Neural progenitor cell (in vitro differentiated cells): ENCODE measurements at regions not wholly inside any gene's neighbourhood (a gene's known extent, or its start where the extent isn't known, plus 50 kb on each side); places are given as distances from the start of the nearest gene placed in this dataset.

Source experiments
- DNase-seq: peaks from one replicate; pipeline ENCODE4 v3.0.0-alpha.2; 2016; ENCODE audit warnings: low spot score
- H2AFZ ChIP-seq: fragments of 200-600 bp; sonication (generic); replicated peaks from 2 replicates; pipeline ENCODE4 v1.6.1; 2016; ENCODE audit warnings: antibody characterized with exemption
- H3F3A ChIP-seq: fragments of 200-600 bp; sonication (generic); 2 replicates; pipeline ENCODE4 v1.6.1; 2016; ENCODE audit warnings: antibody characterized with exemption, low read depth
- H3K27ac ChIP-seq: fragments of 200-600 bp; sonication (generic); 2 replicates; pipeline ENCODE4 v1.5.1; 2016; ENCODE audit warnings: mild to moderate bottlenecking
- H3K27me3 ChIP-seq: fragments of 200-600 bp; sonication (generic); 2 replicates; pipeline ENCODE4 v1.6.1; 2016; ENCODE audit warnings: mild to moderate bottlenecking, moderate library complexity
- H3K36me3 ChIP-seq: fragments of 200-600 bp; sonication (generic); 2 replicates; pipeline ENCODE4 v1.5.1; 2016
- H3K4me1 ChIP-seq: fragments of 200-600 bp; sonication (generic); 2 replicates; pipeline ENCODE4 v1.6.1; 2016; ENCODE audit warnings: mixed run types
- H3K4me2 ChIP-seq: fragments of 200-600 bp; sonication (generic); 2 replicates; pipeline ENCODE4 v1.6.1; 2016
- H3K4me3 ChIP-seq: fragments of 200-600 bp; sonication (generic); 2 replicates; pipeline ENCODE4 v1.5.1; 2016
- H3K79me2 ChIP-seq: fragments of 200-600 bp; sonication (generic); 2 replicates; pipeline ENCODE4 v1.6.1; 2016; ENCODE audit warnings: low read depth
- H3K9ac ChIP-seq: fragments of 200-600 bp; sonication (generic); 2 replicates; pipeline ENCODE4 v1.6.1; 2016
- H3K9me3 ChIP-seq: fragments of 200-600 bp; sonication (generic); 2 replicates; pipeline ENCODE4 v1.5.1; 2016; ENCODE audit warnings: low read depth
- H4K20me1 ChIP-seq: fragments of 200-600 bp; sonication (generic); 2 replicates; pipeline ENCODE4 v1.6.1; 2016; ENCODE audit warnings: low read depth
- H3K27ac Mint-ChIP-seq: 3 replicates; pipeline ENCODE4 v1.8.0; 2021; ENCODE audit warnings: mixed read lengths
- H3K27me3 Mint-ChIP-seq: 2 replicates; pipeline ENCODE4 v1.8.0; 2022; ENCODE audit warnings: low read depth, mild to moderate bottlenecking, inconsistent platforms, moderate library complexity, mixed read lengths; ENCODE audit not compliant: insufficient read depth
- H3K36me3 Mint-ChIP-seq: 3 replicates; pipeline ENCODE4 v1.8.0; 2021; ENCODE audit warnings: mixed read lengths
- H3K4me1 Mint-ChIP-seq: 3 replicates; pipeline ENCODE4 v1.8.0; 2021; ENCODE audit warnings: mixed read lengths
- H3K4me3 Mint-ChIP-seq: 3 replicates; pipeline ENCODE4 v1.8.0; 2021; ENCODE audit warnings: mild to moderate bottlenecking, moderate library complexity, mixed read lengths
- H3K9me3 Mint-ChIP-seq: 3 replicates; pipeline ENCODE4 v1.8.0; 2020; ENCODE audit warnings: mixed read lengths
- CTCF ChIP-seq: fragments of 200-600 bp; sonication (generic); IDR thresholded peaks from 2 replicates; pipeline ENCODE4 v1.5.1; 2017; ENCODE audit warnings: antibody characterized with exemption, mild to moderate bottlenecking
- EZH2 ChIP-seq: fragments of 200-600 bp; sonication (generic); IDR thresholded peaks from 2 replicates; pipeline ENCODE4 v1.6.1; 2017; ENCODE audit warnings: antibody characterized with exemption, mild to moderate bottlenecking, moderate library complexity
- EZH2phosphoT487 ChIP-seq: fragments of 200-600 bp; sonication (generic); IDR thresholded peaks from 2 replicates; pipeline ENCODE4 v1.6.1; 2017; ENCODE audit warnings: antibody characterized with exemption

GRCh38 chr6:14671261-14671681 lies 553.7 kb downstream of the CD83 start:
- Mint-ChIP-seq H3K27me3 (peaks cover 9% of the 10 kb centered on the region), H3K36me3 (no peaks in the 10 kb centered on the region), H3K27ac (no peak overlapping the region), H3K4me1 (peaks cover 16% of the 10 kb centered on the region), H3K9me3 (peaks cover 2% of the 10 kb centered on the region), H3K4me3 (no peak overlapping the region)
- Histone ChIP-seq H3K27ac (no peak overlapping the region), H3K4me2 (no peak overlapping the region), H3K4me3 (no peak overlapping the region), H3F3A (no peaks in the 10 kb centered on the region), H3K27me3 (no peaks in the 10 kb centered on the region), H4K20me1 (no peaks in the 10 kb centered on the region), H3K36me3 (no peaks in the 10 kb centered on the region), H3K4me1 (peaks cover 3% of the 10 kb centered on the region), H3K79me2 (no peaks in the 10 kb centered on the region), H3K9me3 (no peaks in the 10 kb centered on the region), H3K9ac (no peak overlapping the region), H2AFZ (no peak overlapping the region)
- DNase-seq = no peak
- TF ChIP-seq CTCF = no peak
- no peak for TF ChIP-seq EZH2phosphoT487
- TF ChIP-seq EZH2 = no peak

- no peaks in the 10 kb centered on the region for H4K20me1 ChIP-seq
- Mint-ChIP-seq H3K4me1 (peaks cover 16% of the 10 kb centered on the region), H3K36me3 (no peaks in the 10 kb centered on the region), H3K9me3 (peaks cover 2% of the 10 kb centered on the region), H3K27ac (no peak overlapping the region), H3K4me3 (no peak overlapping the region), H3K27me3 (peaks cover 8% of the 10 kb centered on the region)
- no peak overlapping the region for H2AFZ ChIP-seq
- TF ChIP-seq EZH2phosphoT487 (no peak), CTCF (no peak), EZH2 (no peak)
- no peak overlapping the region for H3K9ac ChIP-seq
- no peak for DNase-seq
- peaks cover 3% of the 10 kb centered on the region for H3K4me1 ChIP-seq
- H3K79me2 ChIP-seq = no peaks in the 10 kb centered on the region
- H3K27ac ChIP-seq = no peak overlapping the region
- no peak overlapping the region for H3K4me3 ChIP-seq
- no peak overlapping the region for H3K4me2 ChIP-seq
- H3K36me3 ChIP-seq = no peaks in the 10 kb centered on the region
- no peaks in the 10 kb centered on the region for H3K9me3 ChIP-seq
- H3K27me3 ChIP-seq = no peaks in the 10 kb centered on the region
- H3F3A ChIP-seq = no peaks in the 10 kb centered on the region
These were observed 554.4 kb downstream of the CD83 start for GRCh38 chr6:14671937-14672336.

GRCh38 chr6:14673201-14673600 lies 555.6 kb downstream of the CD83 start:
- peaks cover 2% of the 10 kb centered on the region for H3K9me3 Mint-ChIP-seq
- Histone ChIP-seq H3K4me3 (no peak overlapping the region), H3K9ac (no peak overlapping the region), H2AFZ (no peak overlapping the region), H3K79me2 (no peaks in the 10 kb centered on the region), H3K4me1 (peaks cover 9% of the 10 kb centered on the region), H4K20me1 (no peaks in the 10 kb centered on the region), H3F3A (no peaks in the 10 kb centered on the region), H3K36me3 (no peaks in the 10 kb centered on the region), H3K9me3 (no peaks in the 10 kb centered on the region), H3K27ac (no peak overlapping the region), H3K27me3 (no peaks in the 10 kb centered on the region), H3K4me2 (no peak overlapping the region)
- DNase-seq = no peak
- no peaks in the 10 kb centered on the region for H3K36me3 Mint-ChIP-seq
- TF ChIP-seq EZH2phosphoT487 (no peak), EZH2 (no peak), CTCF (no peak)
- H3K27me3 Mint-ChIP-seq = peaks cover 9% of the 10 kb centered on the region
- no peak overlapping the region for H3K4me3 Mint-ChIP-seq
- H3K27ac Mint-ChIP-seq = no peak overlapping the region
- H3K4me1 Mint-ChIP-seq = peaks cover 16% of the 10 kb centered on the region
